Umbilical cord (tissue), 1 donor: ENCODE measurements at regions not wholly inside any gene's neighbourhood (a gene's known extent, or its start where the extent isn't known, plus 50 kb on each side); places are given as distances from the start of the nearest gene placed in this dataset.
"Not testable (repeated sequence)": the region's sequence is repeated elsewhere in the genome, so short reads cannot be mapped to it uniquely, and the experiment has no call there.

Experiments used
- DNase-seq: peaks from one replicate; pipeline ENCODE4 v3.0.0-alpha.2; 2015; ENCODE audit warnings: low spot score

- DNase-seq: no peak
These were observed 102.1 kb upstream of the GPR6 start for GRCh38 chr6:109875973-109876372.

DNA sequence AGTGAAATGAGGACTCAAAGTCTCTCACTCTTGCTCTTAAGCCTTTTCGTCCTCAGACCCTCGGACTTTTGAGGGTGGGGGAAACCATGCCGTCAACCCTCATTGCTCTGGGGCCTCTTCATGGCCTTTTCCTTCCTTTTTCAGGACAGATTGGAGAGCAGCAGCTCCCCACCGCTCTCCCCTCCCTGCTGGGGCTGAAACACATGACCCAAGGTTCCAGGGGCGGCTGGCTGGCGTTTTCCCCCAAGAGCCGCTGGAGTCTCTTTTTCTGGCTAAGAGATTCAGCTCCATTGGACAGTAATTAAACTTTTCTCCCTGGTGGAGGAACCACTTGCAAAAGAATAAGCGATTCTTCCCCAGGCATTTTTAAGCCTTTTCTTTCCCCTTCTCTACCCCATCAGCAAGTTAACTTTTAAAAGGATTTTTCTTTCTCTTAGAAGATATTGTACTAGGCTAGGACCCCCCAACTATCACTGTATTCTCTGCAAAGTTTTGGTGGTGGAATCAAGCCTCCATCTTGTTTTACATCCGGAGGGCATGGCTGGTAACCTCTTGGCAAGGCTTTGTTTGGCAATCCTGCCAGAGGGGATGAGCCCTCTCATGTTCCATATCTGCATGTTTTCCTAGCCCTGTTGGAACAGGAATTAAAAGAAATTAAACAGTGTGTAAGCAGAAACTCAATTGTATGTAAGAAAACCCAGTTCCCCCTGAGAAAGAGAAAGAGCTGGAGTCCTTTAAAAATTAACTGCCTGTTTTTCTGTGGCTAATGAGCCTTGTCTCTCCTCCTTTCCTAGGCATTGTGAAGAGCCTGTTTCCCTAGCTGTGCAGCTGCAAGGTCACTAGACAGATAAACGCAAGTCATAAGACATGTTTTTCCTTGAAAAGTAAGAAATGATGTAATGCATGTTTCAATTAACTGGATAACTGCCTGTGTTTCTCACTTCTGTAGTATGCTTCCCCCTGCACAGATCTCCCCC lies 100.8 kb upstream of the GPR6 start:
- no peak for DNase-seq

GRCh38 chr6:109878005-109878690 lies 100.0 kb upstream of the GPR6 start:
- not testable (repeated sequence) for DNase-seq

DNA sequence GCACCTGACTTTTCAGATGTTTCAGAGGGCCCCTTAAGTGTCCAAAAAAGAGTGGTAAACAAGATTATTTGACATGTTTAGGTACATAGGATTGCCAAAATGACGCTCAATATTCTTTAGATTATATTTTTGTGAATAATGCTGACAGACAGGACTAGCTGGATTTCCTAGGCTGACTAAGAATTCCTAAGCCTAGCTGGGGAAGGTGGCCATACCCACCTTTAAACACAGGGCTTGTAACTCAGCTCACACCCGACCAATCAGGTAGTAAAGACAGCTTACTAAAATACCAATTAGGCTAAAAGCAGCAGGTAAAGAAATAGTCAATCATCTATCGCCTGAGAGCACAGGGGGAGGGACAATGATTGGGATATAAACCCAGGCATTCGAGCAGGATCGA lies 99.0 kb upstream of the GPR6 start:
- not testable (repeated sequence) for DNase-seq

DNA sequence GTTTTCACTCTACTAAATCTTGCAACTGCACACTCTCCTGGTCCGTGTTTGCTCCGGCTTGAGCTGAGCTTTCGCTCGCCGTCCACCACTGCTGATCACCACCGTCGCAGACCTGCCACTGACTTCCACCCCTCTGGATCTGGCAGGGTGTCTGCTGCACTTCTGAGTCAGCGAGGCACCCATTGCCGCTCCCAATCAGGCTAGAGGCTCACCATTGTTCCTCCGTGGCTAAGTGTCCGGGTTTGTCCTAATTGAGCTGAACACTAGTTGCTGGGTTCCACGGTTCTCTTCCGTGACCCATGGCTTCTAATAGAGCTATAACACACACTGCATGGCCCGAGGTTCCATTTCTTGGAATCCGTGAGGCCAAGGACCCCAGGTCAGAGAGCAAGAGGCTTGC lies 98.6 kb upstream of the GPR6 start:
- DNase-seq: no peak

DNA sequence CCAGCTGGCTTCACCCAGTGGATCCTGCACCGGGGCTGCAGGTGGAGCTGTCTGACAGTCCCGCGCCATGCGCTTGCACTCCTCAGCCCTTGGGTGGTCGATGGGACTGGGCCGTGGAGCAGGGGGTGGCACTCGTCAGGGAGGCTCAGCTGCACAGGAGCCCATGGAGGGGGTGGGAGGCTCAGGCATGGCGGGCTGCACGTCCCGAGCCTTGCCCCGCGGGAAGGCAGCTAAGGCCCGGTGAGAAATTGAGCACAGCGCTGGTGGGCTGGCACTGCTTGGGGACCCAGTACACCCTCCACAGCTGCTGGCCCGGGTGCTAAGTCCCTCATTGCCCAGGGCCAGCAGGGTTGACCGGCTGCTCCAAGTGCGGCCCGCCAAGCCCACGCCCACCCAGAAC lies 97.0 kb upstream of the GPR6 start:
- not testable (repeated sequence) for DNase-seq

GRCh38 chr6:109881953-109882490 lies 96.1 kb upstream of the GPR6 start:
- DNase-seq: not testable (repeated sequence)

GRCh38 chr6:109891924-109892323 lies 86.2 kb upstream of the GPR6 start:
- peak; percentile 18 for DNase-seq

DNA sequence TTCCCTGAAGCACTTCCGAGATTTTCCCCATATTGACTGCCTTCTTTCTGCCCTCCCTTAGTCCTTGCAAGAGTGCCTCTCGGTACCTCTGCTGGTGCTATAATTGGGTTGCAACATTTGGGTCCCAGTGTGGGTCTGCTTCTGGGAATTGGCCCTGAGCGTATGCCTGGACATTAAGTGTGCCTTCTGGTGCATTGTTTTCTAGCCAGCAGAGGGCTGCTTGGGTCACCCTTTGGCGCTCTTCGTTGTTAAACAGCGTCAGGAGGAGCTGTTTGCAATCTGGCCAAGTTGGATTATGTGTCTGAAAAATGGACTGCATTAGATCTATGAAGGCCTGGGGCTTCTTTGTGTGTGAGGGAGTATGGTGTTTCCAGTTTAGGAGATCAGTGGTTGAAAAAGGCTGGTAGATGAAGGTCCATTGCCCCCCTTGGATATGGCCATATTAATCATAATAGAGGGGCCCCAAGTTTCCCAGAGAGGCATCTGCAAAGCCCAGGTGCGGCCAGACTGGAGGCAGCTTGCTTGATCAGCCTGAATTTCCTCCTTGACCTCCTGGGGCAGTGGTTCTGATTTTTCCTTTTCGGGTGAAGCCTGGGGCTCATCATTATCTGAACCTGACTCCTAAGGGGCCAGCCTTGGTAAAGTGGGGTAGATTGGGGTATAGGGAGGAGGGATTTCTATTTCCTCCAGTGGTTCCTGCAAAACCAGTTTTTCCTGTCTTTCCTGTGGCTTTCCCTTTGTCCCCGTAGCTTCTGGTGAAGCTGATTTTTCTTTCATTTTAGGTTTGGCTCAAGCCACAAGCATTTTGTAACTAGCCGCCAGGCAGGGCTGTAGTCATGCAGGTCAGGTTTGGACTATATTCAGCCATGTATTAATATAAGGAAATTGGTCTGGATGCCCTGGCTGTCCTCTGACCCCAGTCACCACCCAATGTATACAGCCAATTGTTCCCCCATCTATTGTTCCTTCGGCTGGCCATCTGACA lies 85.4 kb upstream of the GPR6 start:
- DNase-seq: peak; percentile 27

- no peak for DNase-seq
These were observed 84.5 kb upstream of the GPR6 start for GRCh38 chr6:109893606-109894005.

DNA sequence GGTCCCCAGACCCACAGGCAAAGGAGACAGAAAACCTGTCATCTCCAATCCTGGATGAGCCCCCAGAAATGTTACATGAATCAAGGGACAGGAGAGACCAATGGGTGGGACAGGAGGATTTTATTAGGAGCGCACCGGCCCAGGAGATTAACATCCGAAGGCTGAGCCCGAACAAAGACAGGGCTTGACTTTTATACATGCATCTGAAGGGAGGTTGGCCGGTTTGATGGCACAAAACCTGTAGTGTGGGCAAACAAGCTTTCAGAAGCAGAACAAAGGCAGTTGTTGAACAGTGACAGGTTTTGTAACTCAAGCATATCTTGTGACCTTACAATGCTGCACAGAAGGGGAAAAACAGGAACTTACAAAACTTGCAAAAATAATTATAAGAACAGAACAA lies 83.9 kb upstream of the GPR6 start:
- DNase-seq: no peak

DNA sequence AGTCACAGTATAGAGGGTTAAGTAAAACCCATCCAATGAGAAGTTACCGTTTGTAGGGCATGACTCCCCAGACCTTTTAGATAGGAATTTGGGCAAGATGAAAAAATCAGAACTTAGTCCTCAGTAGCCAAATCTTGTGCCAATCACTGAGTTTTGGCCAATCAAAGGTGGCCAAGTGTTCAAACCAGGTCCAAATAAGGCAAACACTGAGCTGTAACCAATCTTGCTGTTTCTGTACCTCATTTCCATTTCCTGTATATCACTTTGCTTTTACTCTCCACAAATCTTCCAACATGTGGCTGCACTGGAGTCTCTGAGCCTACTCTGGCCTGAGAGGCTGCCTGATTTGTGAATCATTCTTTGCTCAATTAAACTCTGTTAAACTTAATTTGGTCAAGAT lies 81.8 kb upstream of the GPR6 start:
- no peak for DNase-seq

GRCh38 chr6:109897025-109897424 lies 81.1 kb upstream of the GPR6 start:
- DNase-seq: no peak

GRCh38 chr6:109897561-109898080 lies 80.5 kb upstream of the GPR6 start:
- no peak for DNase-seq

DNA sequence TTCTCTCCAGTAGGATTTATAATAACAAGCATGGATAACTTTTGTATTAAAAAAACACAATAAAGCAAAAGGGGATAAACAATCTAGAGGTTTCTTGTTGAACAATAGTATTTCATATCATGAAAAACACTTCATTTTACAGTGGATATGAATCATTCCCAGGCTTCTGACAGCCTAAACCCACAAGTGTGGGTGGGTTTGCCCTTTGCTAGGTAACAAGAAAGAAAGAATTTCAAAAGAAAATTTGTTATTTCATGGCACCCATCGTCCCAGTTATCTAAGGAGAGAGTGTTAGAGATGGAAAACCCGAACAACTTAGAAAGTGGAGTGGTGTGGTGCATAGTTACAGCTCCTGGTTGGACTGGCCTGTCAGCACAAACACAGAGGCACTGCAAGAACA lies 76.1 kb upstream of the GPR6 start:
- DNase-seq: no peak

DNA sequence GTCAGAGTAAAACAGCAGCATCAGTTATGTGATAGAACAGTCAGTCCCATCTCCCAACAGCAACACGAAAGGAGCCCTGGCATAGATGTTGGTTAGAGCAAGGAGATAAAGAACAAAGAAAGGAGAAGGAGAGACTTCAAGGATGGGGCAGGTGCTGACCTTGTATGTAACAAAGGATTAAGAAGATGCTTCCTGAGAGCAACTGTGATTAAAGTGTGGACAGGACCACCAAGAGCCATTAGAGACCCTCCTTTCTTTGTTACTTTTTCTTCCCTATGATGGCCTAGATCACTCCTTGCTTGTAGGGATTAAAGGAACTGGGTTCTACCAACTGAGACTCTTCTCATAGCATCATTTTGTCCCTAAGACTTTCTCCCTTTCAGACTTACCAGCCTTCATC lies 75.2 kb upstream of the GPR6 start:
- DNase-seq: no peak

DNA sequence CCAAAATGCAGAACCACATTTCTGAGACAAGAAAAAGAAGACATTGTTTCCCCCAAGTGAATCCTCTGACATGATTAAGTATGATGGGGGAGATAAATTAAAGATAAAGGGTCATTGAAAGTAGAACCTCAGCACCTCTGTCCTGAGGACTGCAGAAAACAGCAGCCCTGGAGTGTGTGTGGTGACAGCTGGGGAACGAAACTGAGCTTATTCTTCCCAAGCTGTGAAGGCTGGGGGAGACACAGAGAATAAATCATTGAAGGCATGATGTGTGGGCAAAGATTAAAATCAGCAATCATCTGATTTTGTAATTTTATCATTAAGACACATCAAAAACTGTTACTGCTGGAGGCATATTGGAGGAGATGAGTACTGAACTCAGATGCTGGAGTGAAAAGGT lies 67.5 kb upstream of the GPR6 start:
- no peak for DNase-seq

GRCh38 chr6:109912118-109912517 lies 66.0 kb upstream of the GPR6 start:
- DNase-seq: no peak

DNA sequence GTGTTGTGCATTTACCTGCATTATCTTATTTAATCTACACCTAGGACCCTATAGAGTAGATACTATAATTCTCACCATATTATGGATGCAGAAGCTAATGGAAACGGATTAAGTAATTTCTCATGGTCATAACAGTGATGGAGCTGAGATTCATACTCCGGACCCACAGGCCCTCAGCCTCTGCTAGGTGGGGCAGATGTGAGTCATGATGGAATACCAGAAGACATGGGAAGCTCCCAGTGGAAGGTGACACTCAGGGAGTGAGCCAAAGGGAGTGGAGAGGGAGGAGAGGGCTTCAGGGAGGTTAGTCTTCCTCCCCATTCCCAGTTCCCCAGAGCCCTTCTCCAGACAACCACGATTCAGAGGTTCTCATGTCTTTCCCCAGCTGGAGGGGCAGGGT lies 65.2 kb upstream of the GPR6 start:
- no peak for DNase-seq

DNA sequence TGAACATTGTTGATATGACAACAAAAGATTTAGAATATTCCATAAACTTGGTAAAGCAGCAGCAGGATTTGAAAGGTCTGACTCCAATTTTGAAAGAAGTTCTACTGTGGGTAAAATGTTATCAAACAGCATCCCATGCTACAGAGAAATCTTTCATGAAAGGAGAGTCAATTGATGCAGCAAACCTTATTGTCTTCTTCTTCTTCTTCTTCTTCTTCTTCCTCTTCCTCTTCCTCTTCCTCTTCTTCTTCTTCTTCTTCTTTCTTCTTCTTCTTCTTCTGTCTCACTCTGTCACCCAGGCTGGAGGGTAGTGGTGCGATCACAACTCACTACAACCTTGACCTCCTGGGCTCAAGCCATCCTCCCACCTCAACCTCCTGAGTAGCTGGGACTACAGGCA lies 62.4 kb upstream of the GPR6 start:
- DNase-seq: not testable (repeated sequence)

DNA sequence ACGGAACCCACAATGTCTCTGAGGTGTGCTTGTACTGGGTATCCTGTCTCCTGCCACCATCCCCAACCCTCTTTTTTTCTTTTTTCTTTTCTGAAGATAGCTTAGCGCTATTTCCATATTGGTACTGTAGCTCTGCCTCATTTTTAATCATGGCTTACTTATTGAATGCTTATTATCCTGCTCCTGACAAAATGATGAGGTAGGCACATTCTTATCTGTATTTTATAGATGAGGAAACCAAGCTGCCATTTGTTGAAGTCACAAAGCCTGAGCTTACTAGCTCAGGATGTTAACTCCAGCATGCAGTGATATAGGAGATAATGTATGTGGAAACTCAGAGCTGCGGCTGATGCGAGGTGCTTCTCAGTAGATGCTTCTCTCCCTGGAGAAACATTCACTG lies 61.4 kb upstream of the GPR6 start:
- no peak for DNase-seq
